ENCODE measurements at regions not wholly inside any gene's neighbourhood (a gene's known extent, or its start where the extent isn't known, plus 50 kb on each side); places are given as distances from the start of the nearest gene placed in this dataset.

DNA sequence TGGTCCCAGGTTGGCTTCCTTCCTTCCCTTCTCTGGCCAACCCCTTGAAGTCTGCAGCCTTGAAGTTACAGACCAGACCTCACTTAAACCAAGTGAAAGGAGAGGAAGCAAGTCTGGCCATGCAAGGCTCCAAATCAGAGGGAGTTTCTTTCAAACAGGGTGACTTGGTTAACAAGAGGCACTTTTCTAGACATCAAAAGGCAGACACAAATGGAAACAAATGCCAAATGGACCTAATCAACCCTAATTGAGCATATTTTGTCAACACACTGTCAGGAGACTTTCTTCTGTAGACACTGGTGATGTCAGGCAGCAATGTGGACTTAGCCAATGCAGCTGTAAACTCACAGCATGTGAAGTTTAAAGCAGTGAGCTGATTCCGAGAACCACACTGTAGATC is 282.7 kb upstream of the FZD8 start:
- no peaks in the 10 kb centered on the region for H3K27me3 ChIP-seq (replicated peaks; ENCODE audit: insufficient read depth, low read length)
- no peak overlapping the region for H2AFZ ChIP-seq (ENCODE audit: low read length)
- no peaks in the 10 kb centered on the region for H3K9me2 ChIP-seq (replicated peaks; ENCODE audit: insufficient read depth, low read length)
- no peaks in the 10 kb centered on the region for H3K36me3 ChIP-seq (replicated peaks; ENCODE audit: insufficient read depth, low read length)
- no peak overlapping the region for H3K4me3 ChIP-seq (ENCODE audit: low read length)
- TF ChIP-seq, protein P1, sequence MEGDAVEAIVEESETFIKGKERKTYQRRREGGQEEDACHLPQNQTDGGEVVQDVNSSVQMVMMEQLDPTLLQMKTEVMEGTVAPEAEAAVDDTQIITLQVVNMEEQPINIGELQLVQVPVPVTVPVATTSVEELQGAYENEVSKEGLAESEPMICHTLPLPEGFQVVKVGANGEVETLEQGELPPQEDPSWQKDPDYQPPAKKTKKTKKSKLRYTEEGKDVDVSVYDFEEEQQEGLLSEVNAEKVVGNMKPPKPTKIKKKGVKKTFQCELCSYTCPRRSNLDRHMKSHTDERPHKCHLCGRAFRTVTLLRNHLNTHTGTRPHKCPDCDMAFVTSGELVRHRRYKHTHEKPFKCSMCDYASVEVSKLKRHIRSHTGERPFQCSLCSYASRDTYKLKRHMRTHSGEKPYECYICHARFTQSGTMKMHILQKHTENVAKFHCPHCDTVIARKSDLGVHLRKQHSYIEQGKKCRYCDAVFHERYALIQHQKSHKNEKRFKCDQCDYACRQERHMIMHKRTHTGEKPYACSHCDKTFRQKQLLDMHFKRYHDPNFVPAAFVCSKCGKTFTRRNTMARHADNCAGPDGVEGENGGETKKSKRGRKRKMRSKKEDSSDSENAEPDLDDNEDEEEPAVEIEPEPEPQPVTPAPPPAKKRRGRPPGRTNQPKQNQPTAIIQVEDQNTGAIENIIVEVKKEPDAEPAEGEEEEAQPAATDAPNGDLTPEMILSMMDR (IDR thresholded peaks at IDR 0.05; ENCODE audit: low read length) = no peak
- TF ChIP-seq EZH2phosphoT487 (IDR thresholded peaks at IDR 0.05; ENCODE audit: low read length) = no peak
- no peaks in the 10 kb centered on the region for H3K9me3 ChIP-seq (replicated peaks; ENCODE audit: insufficient read depth, low read length)
- no peaks in the 10 kb centered on the region for H3K79me2 ChIP-seq (ENCODE audit: low read length)
- H3K4me1 ChIP-seq (ENCODE audit: low read length) = no peaks in the 10 kb centered on the region
- H3K27ac ChIP-seq (ENCODE audit: low read length) = no peak overlapping the region
- no peak for DNase-seq
- H3F3A ChIP-seq (ENCODE audit: insufficient read depth, low read length) = no peaks in the 10 kb centered on the region
- H4K20me1 ChIP-seq (ENCODE audit: insufficient read depth, low read length) = no peaks in the 10 kb centered on the region
- no peak overlapping the region for H3K4me2 ChIP-seq (ENCODE audit: low read depth, low read length)
- H3K9ac ChIP-seq (ENCODE audit: low read length) = no peak overlapping the region

DNA sequence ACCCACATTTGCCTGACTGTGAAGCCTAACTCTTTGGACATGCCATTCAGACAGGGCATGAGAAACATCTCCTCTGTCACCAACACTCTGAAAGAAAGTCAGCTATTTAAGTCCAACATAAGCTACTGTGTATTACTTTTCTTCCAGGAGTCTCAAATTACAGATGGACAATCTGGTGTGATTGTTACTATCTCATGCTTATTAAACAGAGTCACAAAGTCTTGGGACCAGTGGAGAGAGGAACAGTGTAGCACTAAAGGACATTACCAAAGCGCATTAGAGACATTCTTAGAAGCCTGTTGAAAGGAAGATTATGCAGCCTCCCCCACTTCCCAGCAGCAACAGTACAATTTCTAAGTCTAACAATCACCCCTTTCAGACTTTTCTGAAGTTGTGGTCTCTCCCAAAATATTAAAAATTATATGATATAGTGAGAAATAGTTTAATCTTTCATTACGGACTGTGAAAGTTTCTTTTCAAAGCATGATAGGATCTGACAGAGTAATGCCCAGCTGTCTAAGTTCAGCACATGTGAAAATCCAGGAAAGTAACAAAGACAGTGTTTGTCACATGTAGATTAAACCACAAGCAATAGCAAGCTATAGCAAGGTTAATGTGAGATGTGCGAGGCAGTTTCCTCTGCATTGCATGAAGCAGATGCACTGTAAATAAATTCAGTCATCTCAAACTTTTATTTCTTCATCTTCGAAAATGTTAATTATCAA is 280.9 kb upstream of the FZD8 start:
- Histone ChIP-seq H3K27ac (ENCODE audit: low read length) (no peak overlapping the region), H2AFZ (ENCODE audit: low read length) (no peak overlapping the region)
- TF ChIP-seq EZH2 (optimal IDR thresholded peaks at IDR 0.05; ENCODE audit: low read depth, low read length) = no peak
- TF ChIP-seq, protein P1 (IDR thresholded peaks at IDR 0.05; ENCODE audit: low read length) = no peak
- TF ChIP-seq EZH2phosphoT487 (IDR thresholded peaks at IDR 0.05; ENCODE audit: low read length) = no peak

DNA sequence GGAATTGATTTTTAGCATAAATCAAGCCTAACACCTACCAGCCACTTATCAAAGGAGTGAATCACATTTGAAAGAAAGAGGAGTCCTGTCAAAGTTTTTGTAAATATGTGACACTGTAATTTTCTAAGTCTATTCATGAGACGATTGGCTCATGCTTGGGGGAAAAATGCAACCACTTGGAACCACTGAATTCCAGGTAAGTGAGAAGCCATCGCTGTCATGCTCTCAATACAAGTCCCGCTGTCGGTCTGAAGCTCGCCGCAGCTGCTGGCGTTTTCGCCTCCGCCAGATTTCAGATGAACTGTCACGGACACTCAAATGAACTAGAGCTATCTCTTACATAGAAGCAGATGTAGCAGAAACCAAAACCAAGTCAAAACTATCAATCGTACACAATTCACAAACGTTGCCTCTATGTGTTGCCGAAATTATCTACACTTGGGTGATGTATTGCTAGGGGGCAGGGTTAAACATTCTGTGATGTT is 279.8 kb upstream of the FZD8 start:
- H3F3A ChIP-seq (ENCODE audit: insufficient read depth, low read length) = no peaks in the 10 kb centered on the region
- no peak overlapping the region for H2AFZ ChIP-seq (ENCODE audit: low read length)
- H3K4me1 ChIP-seq (ENCODE audit: low read length) = no peaks in the 10 kb centered on the region
- H3K9me2 ChIP-seq (replicated peaks; ENCODE audit: insufficient read depth, low read length) = no peaks in the 10 kb centered on the region
- no peak overlapping the region for H3K4me2 ChIP-seq (ENCODE audit: low read depth, low read length)
- no peak overlapping the region for H3K27ac ChIP-seq (ENCODE audit: low read length)
- no peak for DNase-seq
- no peaks in the 10 kb centered on the region for H3K36me3 ChIP-seq (replicated peaks; ENCODE audit: insufficient read depth, low read length)
- H3K27me3 ChIP-seq (replicated peaks; ENCODE audit: insufficient read depth, low read length) = no peaks in the 10 kb centered on the region
- no peak overlapping the region for H3K9ac ChIP-seq (ENCODE audit: low read length)
- no peaks in the 10 kb centered on the region for H3K9me3 ChIP-seq (replicated peaks; ENCODE audit: insufficient read depth, low read length)
- TF ChIP-seq, protein P1 (IDR thresholded peaks at IDR 0.05; ENCODE audit: low read length) = no peak
- no peak for TF ChIP-seq EZH2 (optimal IDR thresholded peaks at IDR 0.05; ENCODE audit: low read depth, low read length)
- no peak for TF ChIP-seq EZH2phosphoT487 (IDR thresholded peaks at IDR 0.05; ENCODE audit: low read length)
- no peaks in the 10 kb centered on the region for H4K20me1 ChIP-seq (ENCODE audit: insufficient read depth, low read length)
- no peak overlapping the region for H3K4me3 ChIP-seq (ENCODE audit: low read length)
- H3K79me2 ChIP-seq (ENCODE audit: low read length) = no peaks in the 10 kb centered on the region

More for the DNA sequence above, 280.9 kb upstream of the FZD8 start:
- no peaks in the 10 kb centered on the region for H3F3A ChIP-seq (ENCODE audit: insufficient read depth, low read length)
- H3K79me2 ChIP-seq (ENCODE audit: low read length) = no peaks in the 10 kb centered on the region
- no peak overlapping the region for H3K9ac ChIP-seq (ENCODE audit: low read length)
- no peaks in the 10 kb centered on the region for H3K36me3 ChIP-seq (replicated peaks; ENCODE audit: insufficient read depth, low read length)
- H3K4me1 ChIP-seq (ENCODE audit: low read length) = no peaks in the 10 kb centered on the region
- H3K4me2 ChIP-seq (ENCODE audit: low read depth, low read length) = no peak overlapping the region
- no peaks in the 10 kb centered on the region for H3K9me3 ChIP-seq (replicated peaks; ENCODE audit: insufficient read depth, low read length)
- H4K20me1 ChIP-seq (ENCODE audit: insufficient read depth, low read length) = no peaks in the 10 kb centered on the region
- no peaks in the 10 kb centered on the region for H3K27me3 ChIP-seq (replicated peaks; ENCODE audit: insufficient read depth, low read length)
- H3K9me2 ChIP-seq (replicated peaks; ENCODE audit: insufficient read depth, low read length) = no peaks in the 10 kb centered on the region
- no peak for DNase-seq
- no peak overlapping the region for H3K4me3 ChIP-seq (ENCODE audit: low read length)

Data from MM.1S (cell line).